HG03342 (cell line): ENCODE measurements at regions not wholly inside any gene's neighbourhood (a gene's known extent, or its start where the extent isn't known, plus 50 kb on each side); places are given as distances from the start of the nearest gene placed in this dataset.
"Not testable (repeated sequence)": the region's sequence is repeated elsewhere in the genome, so short reads cannot be mapped to it uniquely, and the experiment has no call there.

Source experiments
- ATAC-seq: cut with Tn5 transposase; IDR thresholded peaks from one replicate; pipeline ENCODE4 v1.9.1; 2021; ENCODE audit warnings: mild to moderate bottlenecking, moderate library complexity; ENCODE audit not compliant: unreplicated experiment

DNA sequence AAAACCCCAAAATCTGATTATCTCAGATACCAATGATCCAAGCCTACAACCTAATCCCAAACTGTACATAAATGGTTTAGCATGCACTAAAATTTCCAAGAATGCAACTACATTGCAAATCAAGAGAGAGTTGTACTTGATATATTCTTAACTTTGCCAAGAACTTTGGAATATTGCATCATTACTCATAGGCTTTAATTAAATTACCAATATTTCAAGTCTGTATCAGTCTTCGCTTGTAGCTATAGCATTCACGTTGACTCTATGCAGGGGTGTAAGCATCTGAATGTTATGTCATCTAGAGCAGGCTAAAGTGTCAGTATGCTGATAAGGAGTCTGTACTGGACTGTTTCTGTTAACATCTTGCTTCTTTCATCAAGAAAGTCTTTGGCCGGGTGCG lies 56.3 kb downstream of the FOXI3 start:
- no peak for ATAC-seq

DNA sequence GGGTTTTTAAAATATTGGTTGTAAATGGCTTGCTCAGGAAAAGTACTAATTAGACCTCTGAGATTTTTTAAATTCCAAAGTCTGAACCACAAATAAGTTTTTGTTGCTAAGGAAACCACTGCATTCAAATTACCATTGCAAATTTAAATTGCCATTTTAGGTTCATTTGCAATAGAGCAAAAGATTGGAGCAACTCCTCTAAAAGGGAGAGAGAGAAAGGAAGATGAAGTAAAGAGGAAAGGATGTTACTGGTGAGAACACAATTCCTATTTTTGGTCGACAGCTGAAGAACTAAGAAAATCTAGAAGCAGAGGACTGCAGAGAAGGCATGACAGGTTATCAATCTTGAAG lies 74.9 kb downstream of the FOXI3 start:
- no peak for ATAC-seq

DNA sequence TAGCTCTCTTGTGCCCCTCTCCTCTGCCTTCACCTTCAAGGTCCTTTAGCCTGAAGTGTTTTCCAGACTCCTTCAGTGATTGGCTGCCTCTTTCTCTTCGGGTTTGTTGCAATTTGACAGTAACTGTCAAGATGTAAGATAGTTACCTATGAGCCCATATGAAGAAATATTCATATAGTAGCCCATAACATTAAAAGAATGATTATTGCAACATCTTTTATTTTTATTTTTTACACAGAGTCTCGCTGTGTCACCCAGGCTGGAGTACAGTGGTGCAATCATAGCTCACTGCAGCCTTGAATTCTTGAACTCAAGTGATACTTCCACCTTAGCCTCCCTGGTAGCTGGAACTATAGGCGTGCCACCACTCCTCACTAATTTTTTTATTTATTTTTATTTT lies 80.5 kb downstream of the FOXI3 start:
- no peak for ATAC-seq

DNA sequence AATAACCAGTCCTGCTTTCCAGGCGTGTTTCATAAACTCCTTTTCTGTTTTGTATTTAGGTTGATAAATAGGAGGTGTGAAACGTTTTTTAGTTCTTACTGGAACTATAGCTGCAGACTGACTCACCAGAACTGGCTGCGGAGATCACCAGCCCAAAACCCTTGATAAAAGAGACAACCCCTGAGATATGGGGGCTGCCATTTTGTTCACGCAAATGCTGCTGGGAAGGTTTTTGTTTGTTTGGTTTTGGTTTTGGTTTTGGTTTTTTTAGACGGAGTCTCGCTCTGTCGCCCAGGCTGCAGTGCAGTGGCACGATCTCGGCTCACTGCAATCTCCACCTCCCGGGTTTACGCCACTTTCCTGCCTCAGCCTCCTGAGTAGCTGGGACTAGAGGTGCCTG lies 87.1 kb downstream of the FOXI3 start:
- ATAC-seq: not testable (repeated sequence)

DNA sequence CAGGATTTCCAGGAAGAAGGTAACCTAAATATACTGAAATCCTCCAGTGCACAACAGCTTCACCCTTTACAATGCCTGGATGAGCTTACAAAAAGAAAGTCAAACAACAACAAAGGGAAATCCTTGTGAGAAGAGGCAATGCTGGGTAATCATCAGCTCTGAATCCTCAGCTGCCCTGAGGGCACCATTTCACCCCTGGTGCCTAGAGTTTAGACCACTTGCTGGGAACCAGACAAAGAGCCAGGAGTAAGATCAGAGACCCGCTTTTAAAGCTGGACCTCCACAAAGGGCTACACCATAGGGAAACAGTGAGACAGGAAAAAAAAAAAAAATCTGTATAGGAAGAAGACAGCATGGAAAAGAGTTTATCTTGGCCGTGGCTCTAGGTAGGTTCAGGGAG lies 97.0 kb downstream of the FOXI3 start:
- no peak for ATAC-seq

DNA sequence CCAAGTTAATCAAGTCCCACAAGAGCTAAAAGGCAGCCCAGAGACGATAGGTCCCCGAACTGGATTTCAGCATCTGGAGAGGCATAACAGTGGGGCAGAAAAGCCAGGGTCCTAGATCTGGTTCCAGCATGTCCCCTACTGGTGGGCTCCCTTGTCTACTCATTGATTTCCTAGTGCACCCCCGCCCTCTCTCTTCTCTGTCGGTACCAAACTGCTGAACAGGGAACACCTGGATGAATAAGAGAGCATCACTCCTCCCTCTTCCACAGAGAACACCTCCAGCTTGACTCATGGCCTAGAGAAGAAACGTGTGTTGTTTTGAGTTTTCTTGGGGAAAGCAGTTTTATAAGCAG lies 101.3 kb downstream of the FOXI3 start:
- ATAC-seq: no peak

DNA sequence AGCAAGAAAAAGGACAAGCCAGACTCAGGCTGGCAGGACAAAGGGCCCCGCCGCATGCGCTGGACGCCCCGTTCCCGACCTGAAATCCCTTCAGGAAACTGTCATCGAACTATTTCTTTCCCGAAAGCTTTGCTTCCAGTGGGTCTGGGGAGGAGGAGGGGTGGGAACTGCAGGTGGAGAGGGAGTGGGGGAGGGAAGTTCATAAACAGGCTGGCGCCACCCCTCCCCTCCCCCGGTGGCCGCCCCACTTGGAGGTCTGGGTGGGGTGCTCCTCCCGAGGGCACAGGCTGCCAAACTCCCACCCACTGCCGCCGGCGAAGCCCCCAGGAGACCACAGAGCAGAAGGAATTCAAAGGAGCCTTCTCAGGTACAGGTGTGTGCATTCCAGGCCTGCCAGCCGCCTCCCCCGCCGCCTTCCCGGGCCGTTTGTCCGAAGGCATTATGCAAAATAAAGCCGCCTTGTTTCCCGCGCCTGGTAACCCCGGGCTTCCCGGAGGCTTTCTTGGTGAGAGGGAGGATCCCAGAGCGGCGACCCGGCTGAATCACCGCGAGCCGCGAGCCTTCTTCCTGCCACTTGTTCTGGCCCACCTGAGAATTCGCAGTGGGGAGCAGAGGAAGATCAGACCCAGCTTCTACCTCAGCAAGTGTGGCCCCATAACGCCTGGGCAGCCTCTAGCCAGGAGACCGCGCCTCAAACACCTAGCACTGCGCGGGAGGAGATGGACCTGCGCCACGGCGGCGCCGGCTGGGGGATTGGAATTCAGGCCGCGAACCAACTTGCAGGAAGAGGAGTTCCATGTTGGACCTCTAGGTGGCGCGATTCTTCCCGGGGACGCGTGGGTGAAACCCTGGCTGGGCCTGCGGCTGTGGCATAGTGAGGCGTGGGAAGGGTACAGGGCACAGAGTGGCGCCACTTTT lies 101.9 kb downstream of the FOXI3 start:
- peak; percentile 58 for ATAC-seq

DNA sequence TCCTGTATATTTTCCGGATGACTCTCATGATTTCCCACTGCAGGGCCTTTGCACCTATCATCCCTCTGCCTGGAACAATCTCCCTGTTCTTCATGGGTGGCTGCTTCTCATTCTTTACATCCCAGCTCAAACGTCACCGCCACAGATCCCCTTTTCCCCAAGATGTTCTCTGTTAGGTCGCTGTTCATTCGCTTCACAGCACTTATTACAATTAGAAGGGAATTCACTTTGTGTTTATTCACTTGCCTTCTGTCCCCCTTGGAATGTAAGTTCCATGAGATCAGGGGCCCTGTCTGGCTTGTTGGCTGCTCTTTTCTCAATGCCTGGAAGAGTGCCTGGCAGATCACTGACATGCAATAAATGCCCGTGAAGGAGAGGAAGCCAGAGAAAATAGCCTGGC lies 106.7 kb downstream of the FOXI3 start:
- no peak for ATAC-seq

DNA sequence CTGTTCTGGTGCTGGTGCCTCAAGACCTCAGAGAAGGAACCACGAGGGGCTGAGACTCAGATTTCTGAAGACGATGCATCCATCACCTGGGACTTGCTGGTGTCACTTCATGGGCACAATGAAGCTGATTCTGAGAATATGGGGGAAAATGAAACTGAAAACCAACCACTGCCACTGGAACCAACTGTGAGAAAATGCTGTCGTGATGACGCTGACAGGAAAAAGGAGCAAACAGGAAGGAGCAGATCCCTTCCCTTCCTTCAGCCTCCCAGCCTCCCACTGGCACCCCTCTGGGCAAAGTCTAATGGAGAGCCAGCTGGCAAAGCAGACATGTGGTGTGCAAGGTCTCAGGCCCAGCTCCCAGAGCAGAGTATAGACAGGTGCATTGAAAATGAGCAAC lies 109.7 kb downstream of the FOXI3 start:
- no peak for ATAC-seq

DNA sequence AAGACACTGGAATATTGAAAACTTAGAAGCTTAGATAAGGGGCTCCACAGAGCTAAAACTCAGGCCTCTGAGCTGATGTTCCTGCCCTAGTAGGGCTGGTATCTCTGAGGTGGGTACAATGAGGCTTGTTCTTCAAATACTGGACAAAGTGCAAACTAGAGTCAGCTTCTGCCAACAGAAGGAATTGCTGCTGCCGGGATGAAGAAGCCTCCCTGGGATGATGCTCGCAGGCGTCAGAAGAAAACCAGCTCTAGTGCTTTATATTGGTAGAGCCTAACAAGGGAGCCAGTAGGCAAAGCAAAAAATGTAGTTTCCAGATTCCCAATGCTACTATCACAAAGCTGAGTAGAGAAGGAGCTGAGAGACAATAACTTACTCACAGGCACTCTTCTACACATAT lies 118.1 kb downstream of the FOXI3 start:
- no peak for ATAC-seq

DNA sequence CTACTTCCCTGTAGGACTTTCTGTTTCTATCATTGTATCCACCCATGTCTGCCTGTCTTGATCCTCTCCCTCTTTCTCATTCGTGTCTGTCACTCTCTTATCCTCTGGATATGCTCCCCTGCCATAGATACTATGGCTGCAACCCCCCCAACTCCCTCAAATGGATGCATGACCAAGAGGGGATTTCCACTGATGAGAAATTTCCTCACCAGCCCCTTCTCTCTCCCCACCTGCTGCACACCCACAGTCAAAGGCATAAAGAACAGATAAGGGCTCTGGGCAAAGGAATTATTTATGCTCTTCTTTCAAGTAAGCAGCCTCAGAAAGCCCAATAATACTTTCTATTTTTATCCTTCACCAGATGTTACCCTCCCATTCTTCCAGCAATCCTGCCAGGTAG lies 121.3 kb downstream of the FOXI3 start:
- no peak for ATAC-seq

DNA sequence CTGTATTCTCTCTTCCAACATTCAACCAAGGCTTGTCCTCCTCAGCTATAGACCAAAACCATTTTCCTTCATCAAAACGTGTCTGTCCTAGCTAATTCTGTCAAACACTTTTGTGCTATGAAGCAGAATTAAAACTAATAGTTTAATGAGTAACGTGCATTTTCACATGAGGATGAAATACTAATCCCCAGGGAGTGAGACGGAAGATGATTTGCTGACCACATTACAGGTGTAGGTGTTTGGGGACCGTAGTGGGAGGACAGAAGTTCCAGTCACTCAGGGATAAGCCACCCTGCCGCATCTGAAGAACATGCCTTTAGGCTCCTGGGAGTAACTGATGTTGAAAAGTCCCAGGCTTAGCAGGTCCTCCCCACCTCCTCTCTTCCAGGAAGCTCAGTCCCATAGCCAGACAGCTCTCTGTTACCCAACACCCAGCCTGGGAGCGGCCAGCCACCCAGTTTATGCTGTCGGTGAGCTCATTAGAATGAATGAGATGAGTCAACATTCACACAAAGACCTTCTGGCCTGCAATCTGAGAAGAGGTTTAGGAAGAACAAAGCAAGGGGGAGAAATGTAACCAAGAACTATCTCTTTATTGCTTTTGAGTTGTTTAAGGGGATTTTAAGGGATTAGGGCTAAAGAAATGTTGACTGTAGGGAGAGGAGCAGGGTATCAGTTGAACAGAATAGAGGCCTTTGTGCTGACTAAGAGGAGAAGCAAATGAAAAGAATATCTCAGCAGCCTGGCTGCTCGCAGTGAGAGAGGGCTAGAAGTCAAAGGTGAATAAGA lies 122.5 kb downstream of the FOXI3 start:
- ATAC-seq: peak; percentile 87

DNA sequence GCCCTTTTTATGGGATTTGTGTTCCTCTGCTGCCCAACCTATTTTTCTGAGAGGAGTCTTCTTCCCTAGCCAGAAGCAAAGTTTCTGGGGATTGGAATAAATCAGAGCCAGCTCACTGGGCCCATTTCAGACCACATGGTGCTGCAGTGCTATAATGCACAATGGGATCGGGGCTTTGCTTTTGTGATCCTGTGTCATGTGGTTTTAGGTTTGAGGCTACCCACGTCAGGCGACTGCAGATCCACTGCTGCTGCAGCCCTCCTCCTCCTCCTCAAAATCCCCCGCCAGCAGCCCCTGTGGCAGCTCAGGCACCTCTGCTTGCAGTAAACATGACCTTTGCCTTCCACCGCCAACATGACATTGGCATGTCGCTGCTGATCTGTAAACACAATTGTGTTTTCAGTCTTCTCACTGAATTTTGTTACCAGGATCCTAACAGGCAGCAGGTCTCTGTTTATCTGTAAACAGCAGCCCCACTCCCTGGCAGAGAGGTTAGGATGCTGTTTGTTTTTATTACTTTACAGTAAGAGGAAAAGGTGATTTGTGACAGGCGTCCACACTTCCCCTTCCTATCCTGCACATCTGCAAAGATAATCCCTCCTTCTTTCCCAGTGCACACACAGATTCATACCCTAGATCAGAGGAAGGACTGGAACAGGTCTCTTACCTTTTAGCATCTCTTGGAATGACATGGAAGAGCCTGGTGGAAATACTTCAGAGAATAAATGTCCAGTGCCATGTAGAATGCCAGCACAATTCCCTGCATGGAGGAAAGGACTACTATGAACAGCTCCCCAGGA lies 130.8 kb downstream of the FOXI3 start:
- no peak for ATAC-seq

DNA sequence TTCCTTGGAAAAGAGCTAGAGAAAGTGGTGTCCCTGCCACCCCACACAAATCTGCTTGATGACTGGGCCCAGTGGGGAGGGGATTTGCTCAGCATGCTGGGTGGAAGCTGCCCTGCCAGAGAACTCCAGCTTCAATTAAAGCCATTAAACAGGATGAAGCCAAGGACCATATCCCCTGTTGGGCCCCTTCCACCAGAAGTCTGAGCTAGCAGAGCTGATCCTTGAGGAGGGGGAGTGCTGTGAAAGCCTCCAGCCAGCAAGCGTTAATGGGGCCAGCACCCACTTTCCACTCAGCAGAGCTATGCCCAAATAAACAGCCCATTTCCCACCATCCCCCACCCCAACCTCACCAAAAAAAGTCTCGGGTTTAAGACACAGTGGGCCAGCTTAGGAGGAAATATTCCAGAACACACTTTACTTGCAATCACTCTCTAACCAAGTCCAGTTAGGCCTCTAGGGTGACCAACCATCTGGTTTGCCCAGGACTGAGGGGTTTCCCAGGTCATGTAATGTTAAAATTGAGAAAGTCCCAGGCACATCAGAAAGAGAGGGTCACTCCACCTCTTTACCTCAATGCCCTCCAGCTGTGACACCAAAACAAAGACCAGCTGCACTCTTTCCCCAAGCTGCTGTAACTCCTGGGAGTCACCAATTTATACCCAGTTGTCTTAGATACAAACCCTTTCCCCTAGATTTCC lies 132.3 kb downstream of the FOXI3 start:
- no peak for ATAC-seq

DNA sequence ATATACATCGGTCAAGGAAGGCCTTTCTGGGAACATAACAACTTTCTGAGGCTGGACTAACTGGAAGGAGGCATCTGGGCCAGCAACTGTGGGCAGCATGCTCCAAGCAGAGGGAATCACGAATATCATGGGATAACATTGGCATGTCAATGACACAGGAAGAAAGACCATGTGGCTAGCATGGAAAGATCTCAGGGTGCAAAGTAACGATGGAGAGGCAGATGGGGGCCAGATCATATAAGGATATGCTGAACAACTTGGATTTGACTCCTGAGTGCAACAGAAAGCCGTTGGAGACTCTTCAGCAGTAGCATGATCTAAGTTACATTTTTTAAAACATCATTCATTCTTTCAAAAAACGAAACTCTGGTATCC lies 133.6 kb downstream of the FOXI3 start:
- no peak for ATAC-seq

DNA sequence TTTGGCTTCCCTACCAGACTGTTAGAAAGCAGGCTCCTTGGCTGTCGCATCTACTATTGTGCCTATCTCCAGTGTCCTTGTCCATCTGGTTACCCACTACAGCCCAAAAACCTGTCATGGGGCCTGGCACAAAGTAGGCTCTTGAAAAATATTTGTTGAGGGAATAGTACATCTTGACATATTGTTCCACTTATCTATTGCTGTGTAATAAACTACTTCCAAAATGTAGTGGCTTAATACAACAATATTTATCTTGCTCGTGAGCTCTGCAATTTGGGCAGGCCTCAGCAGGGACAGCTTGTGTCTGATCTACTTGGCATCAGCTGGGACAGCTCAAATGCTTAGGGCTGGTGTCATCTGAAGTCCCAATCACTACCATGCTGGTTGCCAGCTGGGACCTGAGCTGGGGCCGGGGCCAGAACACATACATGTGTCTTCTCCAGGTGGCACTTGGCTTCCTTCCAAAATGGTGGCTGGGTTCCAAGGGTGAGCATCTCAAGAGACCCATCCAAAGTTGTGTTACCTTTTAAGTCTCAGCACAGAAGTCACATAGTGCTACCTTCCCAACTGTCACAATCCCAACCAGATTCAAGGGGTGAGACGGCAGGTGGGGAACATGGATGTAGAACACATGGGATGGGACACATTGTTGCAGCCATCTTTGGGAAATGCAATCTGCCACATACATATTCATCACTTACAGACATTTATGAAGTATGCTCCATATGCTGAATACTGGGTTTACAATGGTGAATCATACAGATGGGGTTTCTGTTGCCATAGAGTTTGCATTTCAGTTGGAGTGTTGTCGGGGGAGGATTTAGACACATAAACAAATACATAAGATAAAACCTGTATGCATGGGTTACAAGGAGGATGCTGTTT lies 134.2 kb downstream of the FOXI3 start:
- no peak for ATAC-seq

DNA sequence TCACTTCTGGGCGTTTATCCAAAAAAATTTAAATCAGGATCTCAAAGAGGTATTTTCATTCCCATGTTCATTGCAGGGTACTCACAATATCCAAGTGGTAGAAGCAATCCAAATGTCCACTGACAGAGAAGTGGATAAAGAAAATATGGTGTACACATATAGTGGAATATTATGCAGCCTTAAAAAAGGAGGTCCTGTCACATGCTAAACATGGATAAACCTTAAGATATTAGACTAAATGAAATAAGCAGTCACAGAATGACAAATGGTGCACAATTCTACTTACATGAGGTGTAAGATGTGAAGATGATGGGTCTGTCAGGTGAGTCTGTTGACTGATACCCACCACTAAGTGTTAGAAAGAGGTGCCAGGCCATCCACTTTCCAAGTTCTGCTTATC lies 140.6 kb downstream of the THNSL2 start:
- no peak for ATAC-seq

DNA sequence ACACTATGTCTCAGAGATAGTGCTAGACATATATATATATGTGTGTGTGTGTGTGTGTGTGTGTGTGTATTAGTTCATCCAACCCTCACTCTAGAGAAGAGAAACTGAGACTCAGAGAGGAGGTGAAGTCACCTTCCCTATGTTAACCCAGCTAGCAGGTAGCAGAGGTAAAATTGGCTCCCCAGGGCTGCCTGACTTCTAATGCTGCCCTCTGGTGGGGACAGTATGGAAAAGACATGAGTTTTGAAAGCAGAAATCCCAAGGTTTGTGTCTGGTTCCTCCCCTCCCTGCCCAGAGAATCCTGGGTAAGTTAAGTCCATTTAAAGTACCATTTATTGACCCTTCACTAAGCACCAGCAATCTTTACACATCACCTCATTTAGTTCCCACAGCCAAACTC lies 137.7 kb downstream of the THNSL2 start:
- no peak for ATAC-seq

DNA sequence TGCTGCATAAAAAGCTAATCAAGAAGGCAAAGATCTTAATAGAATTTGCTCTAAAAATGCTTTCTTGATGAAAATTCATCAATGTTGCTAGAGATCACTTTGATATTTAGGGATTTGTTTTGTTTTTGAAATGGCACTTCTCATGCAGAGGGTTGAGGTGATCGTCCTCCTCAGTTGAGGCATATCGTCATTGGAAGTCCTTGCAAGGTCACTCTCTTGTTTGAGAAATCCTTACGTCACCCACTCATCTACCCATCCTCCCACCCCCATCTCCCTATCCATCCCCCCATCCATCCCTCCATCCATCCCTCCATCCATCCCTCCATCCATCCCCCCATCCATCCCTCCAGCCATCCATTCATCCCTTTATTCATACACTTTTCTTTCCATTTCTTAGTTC lies 133.7 kb downstream of the THNSL2 start:
- ATAC-seq: no peak

DNA sequence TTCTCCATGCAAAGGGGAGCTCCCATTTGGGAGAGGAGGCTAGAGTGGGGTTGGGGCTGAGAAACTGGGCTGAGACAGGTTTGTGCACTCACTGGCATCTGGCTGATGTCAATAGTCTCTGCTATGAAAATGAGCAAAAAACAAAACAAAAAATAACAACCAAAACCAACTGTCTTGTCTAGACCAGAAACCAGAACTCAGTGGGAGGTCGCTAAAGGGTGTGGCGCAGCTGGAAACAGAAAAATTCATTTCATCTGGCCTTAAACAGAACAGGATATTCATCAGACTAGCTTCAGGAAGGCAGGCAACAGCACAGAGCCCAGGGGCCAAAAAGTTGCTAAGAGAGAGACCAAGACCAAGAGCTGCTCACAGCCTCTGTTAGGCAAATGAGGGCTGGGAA lies 126.1 kb downstream of the THNSL2 start:
- no peak for ATAC-seq
